Stimulated activated naive B cell treated with anti-CD40 and anti-IgM and Interleukin-4, amounts not matched to agents 10 μg/mL and 1 μg/mL and 100 μg/mL, for 72 hours (primary cell): ENCODE measurements at regions not wholly inside any gene's neighbourhood (a gene's known extent, or its start where the extent isn't known, plus 50 kb on each side); places are given as distances from the start of the nearest gene placed in this dataset.

Experiments
- ATAC-seq, 2 donors: fragments of 150-1000 bp; cut with Tn5 transposase; replicated peaks; 2 replicates each; pipeline ENCODE4 v1.10.0; 2021; ENCODE audit warnings: moderate library complexity in 1 of 2
- DNase-seq: peaks from one replicate; pipeline ENCODE4 v3.0.0; 2021
- H3K27ac Mint-ChIP-seq: one replicate; pipeline ENCODE4 v1.8.0; 2022; ENCODE audit warnings: mild to moderate bottlenecking, mixed read lengths
- H3K27me3 Mint-ChIP-seq, 2 donors: one replicate each; pipeline ENCODE4 v1.8.0; 2022; ENCODE audit warnings: mixed read lengths in 2 of 2
- H3K36me3 Mint-ChIP-seq, 2 donors: one replicate each; pipeline ENCODE4 v1.8.0; 2022; ENCODE audit warnings: mixed read lengths in 2 of 2, mild to moderate bottlenecking in 1 of 2
- H3K4me1 Mint-ChIP-seq, 2 donors: one replicate each; pipeline ENCODE4 v1.8.0; 2022; ENCODE audit warnings: mixed read lengths in 2 of 2, mild to moderate bottlenecking in 1 of 2
- H3K4me3 Mint-ChIP-seq, 2 donors: one replicate each; pipeline ENCODE4 v1.8.0; 2022; ENCODE audit warnings: mild to moderate bottlenecking in 2 of 2, mixed read lengths in 2 of 2, moderate library complexity in 1 of 2
- H3K9me3 Mint-ChIP-seq, 2 donors: one replicate each; pipeline ENCODE4 v1.8.0; 2022; ENCODE audit warnings: mixed read lengths in 2 of 2, mild to moderate bottlenecking in 1 of 2

DNA sequence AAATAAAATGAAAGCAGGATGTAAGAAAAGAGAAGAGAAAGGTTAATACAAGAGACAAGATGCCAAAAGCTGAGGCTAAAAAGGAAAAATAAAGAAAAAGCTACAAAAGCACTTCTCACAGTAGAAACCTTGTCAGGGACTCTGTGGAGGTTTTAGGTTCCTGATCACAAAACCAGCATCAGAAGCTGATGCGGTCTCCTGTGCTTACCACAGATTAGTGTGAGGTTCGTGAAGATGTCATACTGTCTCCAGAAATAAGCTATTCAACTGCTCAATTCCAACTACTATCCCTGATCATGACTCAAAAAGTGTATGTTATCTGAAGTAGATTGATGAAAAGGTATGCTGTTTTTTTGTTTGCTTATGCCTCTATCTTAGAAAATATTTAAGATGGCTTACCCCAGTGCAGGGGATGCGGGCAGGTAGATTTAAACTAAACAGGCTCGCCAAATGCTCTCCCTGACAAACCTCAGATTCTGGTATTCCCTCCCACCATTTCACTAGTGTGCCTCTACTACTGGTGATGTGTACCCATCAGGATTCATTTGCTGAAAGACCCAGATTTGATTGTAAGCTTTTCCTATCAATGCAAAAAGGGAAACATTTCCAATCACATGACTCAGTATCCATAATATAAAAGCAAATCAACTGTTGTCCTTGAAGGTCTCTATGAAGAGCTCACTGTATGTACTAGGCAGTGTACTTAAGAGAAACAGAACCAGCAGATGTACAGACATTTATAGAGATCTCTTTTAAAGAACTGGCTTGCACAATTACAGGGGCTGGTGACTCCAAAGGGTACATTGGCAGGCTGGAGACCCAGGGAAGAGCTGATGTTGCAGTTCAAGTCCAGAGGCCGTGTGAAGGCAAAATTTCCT lies 169.5 kb upstream of the FOXN3 start:
- DNase-seq (no peak), ATAC-seq (no peak)
- H3K9me3 Mint-ChIP-seq: peaks cover 2 to 10% of the 10 kb centered on the region in 2 donors
- H3K27me3 Mint-ChIP-seq: no peaks in the 10 kb centered on the region
- no peak overlapping the region for H3K4me3 Mint-ChIP-seq
- H3K27ac Mint-ChIP-seq: peak overlapping the region; percentile 11
- H3K4me1 Mint-ChIP-seq: peaks cover 43 to 74% of the 10 kb centered on the region in 2 donors
- H3K36me3 Mint-ChIP-seq: peaks cover 34 to 61% of the 10 kb centered on the region in 2 donors

DNA sequence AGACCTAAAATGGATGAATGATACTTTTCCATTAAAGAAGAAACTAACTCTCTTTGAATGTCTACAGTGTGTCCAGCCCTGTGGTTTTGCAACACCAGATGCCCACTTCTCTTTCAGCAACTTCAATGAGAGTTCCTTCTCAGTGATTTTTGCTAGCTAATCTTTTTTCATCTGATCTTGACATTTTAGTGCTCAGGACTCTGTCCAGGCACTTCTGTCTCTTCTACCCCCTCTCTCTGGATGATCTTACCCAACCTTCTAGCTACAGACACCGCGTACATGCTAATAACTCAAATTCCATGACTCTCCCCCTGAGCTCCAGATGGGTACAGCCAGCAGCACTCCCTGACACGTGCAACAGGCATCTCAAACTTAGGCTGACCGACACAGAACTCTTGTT lies 161.1 kb upstream of the FOXN3 start:
- DNase-seq (no peak), ATAC-seq (no peak)
- Mint-ChIP-seq H3K4me1 (peaks cover 17 to 35% of the 10 kb centered on the region in 2 donors), H3K36me3 (peaks cover 38 to 47% of the 10 kb centered on the region in 2 donors), H3K9me3 (peaks cover 0 to 1% of the 10 kb centered on the region in 2 donors), H3K4me3 (no peak overlapping the region), H3K27ac (no peak overlapping the region), H3K27me3 (no peaks in the 10 kb centered on the region)

GRCh38 chr14:89576960-89577359 lies 159.9 kb upstream of the FOXN3 start:
- DNase-seq (no peak), ATAC-seq (no peak)
- H3K4me1 Mint-ChIP-seq: peaks cover 22 to 45% of the 10 kb centered on the region in 2 donors
- H3K4me3 Mint-ChIP-seq: no peak overlapping the region
- peaks cover 34 to 43% of the 10 kb centered on the region in 2 donors for H3K36me3 Mint-ChIP-seq
- H3K27me3 Mint-ChIP-seq: no peaks in the 10 kb centered on the region
- peaks cover 0 to 1% of the 10 kb centered on the region in 2 donors for H3K9me3 Mint-ChIP-seq
- H3K27ac Mint-ChIP-seq: no peak overlapping the region

DNA sequence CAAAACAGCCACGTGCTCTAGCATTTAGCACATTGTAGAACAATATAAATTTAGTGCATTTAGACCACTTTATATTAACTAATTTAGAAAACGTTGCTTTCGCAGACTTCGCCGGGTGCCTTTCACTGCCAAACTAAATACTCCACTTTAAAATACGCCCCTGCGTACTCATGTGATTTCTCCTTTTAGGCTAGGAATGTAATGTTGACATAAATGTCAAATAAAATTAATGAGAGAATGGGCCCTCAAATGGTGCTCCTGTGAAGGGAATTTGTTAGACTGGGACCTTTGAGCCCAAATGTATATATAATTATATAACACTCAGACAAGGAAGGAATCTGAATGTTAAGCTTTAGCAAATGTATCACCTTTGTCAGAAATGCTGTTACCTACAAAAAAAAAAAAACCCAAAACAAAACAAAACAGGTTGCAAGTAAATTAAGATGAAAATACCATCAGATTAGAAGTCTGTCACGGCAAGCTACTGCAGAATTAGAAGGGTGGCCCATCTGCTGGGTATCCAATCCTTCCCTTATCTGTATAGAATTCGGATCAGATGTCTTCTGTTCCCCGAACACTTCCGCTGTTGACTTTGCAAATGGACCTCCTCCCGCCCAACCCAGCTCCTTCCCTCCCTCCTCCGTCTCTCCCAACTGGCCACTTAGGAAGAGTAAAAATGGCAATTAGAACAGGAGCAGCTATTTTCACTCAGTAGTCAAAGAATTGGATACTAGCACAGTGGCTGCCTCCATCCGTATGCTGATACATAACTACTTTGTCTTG lies 159.3 kb upstream of the FOXN3 start:
- Mint-ChIP-seq H3K27me3 (no peaks in the 10 kb centered on the region), H3K4me1 (peaks cover 22 to 47% of the 10 kb centered on the region in 2 donors), H3K4me3 (no peak overlapping the region), H3K27ac (no peak overlapping the region), H3K36me3 (peaks cover 33 to 36% of the 10 kb centered on the region in 2 donors), H3K9me3 (peaks cover 0 to 1% of the 10 kb centered on the region in 2 donors)
- DNase-seq (no peak), ATAC-seq (no peak)

DNA sequence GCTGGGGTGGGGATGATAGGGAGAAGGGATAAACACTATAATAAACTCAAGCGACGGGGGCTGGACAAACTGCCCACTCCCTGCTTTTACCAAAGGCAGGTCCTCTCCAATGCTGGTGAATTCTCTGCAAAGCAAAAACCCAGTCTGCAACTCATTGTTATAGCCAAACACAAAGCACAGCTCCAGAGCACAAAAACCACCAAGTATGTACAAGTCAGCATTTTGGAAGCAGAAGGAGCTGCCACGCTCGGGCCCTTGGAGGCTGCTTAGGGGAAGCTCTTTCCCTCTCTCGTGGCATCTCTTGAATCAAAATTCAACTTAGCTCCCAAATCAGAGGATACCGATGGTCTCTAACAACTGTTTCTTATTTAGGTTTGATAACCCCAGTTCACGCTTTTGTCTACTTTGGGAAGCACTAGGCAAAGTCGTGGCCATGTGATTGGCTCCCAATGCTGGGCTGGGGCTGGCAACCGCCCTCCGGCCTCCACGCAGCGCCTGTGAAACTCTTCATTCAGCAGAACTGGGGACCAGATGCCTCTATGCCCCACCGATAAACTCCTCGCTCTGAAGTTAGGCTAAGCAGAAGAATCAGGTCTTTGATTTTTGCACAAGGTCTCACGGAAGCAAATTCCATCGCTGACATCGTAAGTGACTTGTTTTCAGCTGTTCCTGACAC lies 158.5 kb upstream of the FOXN3 start:
- no peak overlapping the region for H3K27ac Mint-ChIP-seq
- H3K4me1 Mint-ChIP-seq: peaks cover 22 to 50% of the 10 kb centered on the region in 2 donors

DNA sequence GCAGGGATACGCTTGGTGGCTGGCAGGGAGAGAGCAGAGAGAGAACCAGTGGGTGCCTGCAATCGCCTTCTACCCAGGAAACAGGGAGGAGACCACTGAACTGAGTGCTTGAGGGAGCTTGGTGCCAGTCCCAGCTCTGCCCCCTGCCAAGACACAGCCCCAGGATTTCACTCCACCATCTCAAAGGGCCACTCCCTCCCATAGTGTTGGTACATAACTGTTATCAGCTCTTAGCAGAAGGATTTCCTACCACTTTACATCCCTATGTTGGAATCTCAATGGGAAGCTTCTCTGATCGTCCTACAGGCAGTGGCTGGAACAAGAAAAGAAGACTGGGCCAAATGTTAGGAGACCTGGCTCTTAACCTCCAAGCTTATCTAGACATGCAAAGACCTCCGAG lies 157.4 kb upstream of the FOXN3 start:
- Mint-ChIP-seq H3K9me3 (no peaks in the 10 kb centered on the region), H3K36me3 (peaks cover 21 to 26% of the 10 kb centered on the region in 2 donors), H3K27ac (no peak overlapping the region), H3K27me3 (no peaks in the 10 kb centered on the region), H3K4me1 (peaks cover 25 to 54% of the 10 kb centered on the region in 2 donors), H3K4me3 (no peak overlapping the region)
- ATAC-seq (no peak), DNase-seq (no peak)

More for the DNA sequence above, 158.5 kb upstream of the FOXN3 start:
- DNase-seq (no peak), ATAC-seq (no peak)
- H3K4me3 Mint-ChIP-seq: no peak overlapping the region
- H3K27me3 Mint-ChIP-seq: no peaks in the 10 kb centered on the region
- peaks cover 0 to 1% of the 10 kb centered on the region in 2 donors for H3K9me3 Mint-ChIP-seq
- H3K36me3 Mint-ChIP-seq: peaks cover 27 to 28% of the 10 kb centered on the region in 2 donors

GRCh38 chr14:89573399-89573657 lies 156.3 kb upstream of the FOXN3 start:
- Mint-ChIP-seq H3K27ac (no peak overlapping the region), H3K9me3 (no peaks in the 10 kb centered on the region), H3K4me3 (no peak overlapping the region), H3K36me3 (peaks cover 15 to 24% of the 10 kb centered on the region in 2 donors), H3K27me3 (no peaks in the 10 kb centered on the region), H3K4me1 (peaks cover 25 to 57% of the 10 kb centered on the region in 2 donors)
- DNase-seq: no peak
- ATAC-seq: no peak

DNA sequence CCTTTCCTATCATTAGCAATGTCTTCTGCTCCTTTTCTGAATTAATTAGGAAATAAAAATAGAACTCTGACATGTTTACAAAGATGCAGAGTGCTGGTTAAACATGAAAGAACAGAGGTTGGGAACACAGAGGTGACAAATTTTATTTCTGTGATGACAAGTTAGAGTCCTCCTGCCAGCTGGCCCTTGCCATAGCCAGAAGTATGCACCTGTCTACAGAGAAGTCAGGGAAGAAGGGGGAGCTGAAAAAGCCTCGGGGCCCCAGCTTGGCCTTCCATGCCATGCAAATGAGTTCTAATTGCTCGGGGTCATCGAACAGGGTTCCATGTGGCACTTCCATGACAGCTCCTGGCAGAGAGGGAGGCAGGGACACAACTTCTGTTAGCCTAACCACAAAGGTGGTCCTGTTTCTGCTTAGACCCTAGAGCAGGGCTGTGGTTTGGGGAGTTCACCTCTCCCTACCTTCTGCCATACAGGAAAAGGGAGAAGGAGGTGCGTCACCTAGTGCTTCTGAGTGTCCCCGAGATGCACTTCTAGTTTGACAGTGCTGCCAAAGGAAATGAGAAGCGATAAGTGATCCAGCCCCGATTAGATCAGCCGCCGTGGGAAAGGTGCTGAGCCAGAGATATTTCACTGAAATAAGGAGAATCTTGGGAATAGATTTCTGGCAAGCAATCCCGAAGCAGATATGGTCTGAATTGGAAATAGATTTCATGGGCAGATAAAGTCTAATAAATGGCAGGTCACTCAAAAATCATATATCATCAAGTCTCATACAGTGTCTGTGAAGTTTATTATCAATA lies 155.8 kb upstream of the FOXN3 start:
- Mint-ChIP-seq H3K4me3 (no peak overlapping the region), H3K27ac (no peak overlapping the region), H3K27me3 (no peaks in the 10 kb centered on the region), H3K36me3 (peaks cover 14 to 27% of the 10 kb centered on the region in 2 donors), H3K4me1 (peaks cover 28 to 58% of the 10 kb centered on the region in 2 donors), H3K9me3 (no peaks in the 10 kb centered on the region)
- DNase-seq (no peak), ATAC-seq (no peak)

DNA sequence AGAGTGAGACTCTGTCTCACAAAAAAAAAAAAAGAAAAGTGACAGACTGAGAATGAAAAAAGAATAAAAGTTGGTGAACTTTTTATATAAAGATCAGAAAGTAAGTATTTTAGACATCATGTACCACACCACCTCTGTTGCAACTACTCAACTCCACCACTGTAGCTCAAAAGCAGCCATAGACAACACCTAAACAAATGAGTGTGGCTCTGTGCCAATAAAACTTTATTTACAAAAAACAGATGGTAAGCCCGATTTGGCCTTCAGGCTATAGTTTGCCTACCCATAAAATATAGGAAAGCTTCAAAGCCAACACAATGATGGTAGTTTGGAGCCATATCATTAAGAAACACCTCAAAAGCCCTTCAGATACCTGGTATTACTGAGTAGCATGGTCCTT lies 154.5 kb upstream of the FOXN3 start:
- Mint-ChIP-seq H3K4me1 (peaks cover 33 to 68% of the 10 kb centered on the region in 2 donors), H3K4me3 (no peak overlapping the region), H3K36me3 (peaks cover 14 to 23% of the 10 kb centered on the region in 2 donors), H3K27ac (no peak overlapping the region), H3K9me3 (no peaks in the 10 kb centered on the region), H3K27me3 (no peaks in the 10 kb centered on the region)
- no peak for ATAC-seq
- DNase-seq: no peak

- Mint-ChIP-seq H3K9me3 (peaks cover 1 to 4% of the 10 kb centered on the region in 2 donors), H3K36me3 (peaks cover 14 to 38% of the 10 kb centered on the region in 2 donors), H3K27ac (peak overlapping the region; percentile 73), H3K4me3 (no peak overlapping the region), H3K27me3 (no peaks in the 10 kb centered on the region), H3K4me1 (peaks cover 39 to 70% of the 10 kb centered on the region in 2 donors)
- ATAC-seq: peak in 1 of 2 donors; percentile 22
- DNase-seq: no peak
These were observed 149.8 kb upstream of the FOXN3 start for GRCh38 chr14:89566644-89567415.

- Mint-ChIP-seq H3K27ac (no peak overlapping the region), H3K4me1 (peaks cover 39 to 66% of the 10 kb centered on the region in 2 donors), H3K27me3 (no peaks in the 10 kb centered on the region), H3K9me3 (peaks cover 3 to 4% of the 10 kb centered on the region in 2 donors), H3K4me3 (no peak overlapping the region), H3K36me3 (peaks cover 17 to 44% of the 10 kb centered on the region in 2 donors)
- DNase-seq: no peak
- ATAC-seq: no peak
These were observed 149.1 kb upstream of the FOXN3 start for GRCh38 chr14:89566180-89566579.

DNA sequence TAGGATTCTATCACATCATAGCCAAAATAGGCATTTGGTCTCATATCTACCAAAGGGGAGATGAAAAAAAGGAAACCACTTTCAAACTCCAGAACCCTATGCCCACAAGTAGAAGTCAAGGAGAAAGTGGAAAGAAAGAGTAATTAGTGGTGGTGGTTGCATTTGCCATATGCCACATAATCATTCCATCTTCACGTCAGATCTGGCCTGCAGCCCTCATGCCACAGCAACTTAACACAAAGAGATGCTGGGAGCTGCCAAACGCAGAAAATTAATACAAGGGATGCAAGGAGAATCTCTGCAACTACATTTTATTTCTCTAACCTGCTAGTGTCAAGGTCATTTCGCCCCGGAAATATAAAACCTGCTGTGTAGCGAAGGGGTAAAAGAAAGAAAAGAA lies 148.6 kb upstream of the FOXN3 start:
- DNase-seq (no peak), ATAC-seq (no peak)
- Mint-ChIP-seq H3K27ac (no peak overlapping the region), H3K4me1 (peaks cover 39 to 64% of the 10 kb centered on the region in 2 donors), H3K4me3 (no peak overlapping the region), H3K9me3 (peaks cover 3 to 4% of the 10 kb centered on the region in 2 donors), H3K36me3 (peaks cover 22 to 49% of the 10 kb centered on the region in 2 donors), H3K27me3 (no peaks in the 10 kb centered on the region)

DNA sequence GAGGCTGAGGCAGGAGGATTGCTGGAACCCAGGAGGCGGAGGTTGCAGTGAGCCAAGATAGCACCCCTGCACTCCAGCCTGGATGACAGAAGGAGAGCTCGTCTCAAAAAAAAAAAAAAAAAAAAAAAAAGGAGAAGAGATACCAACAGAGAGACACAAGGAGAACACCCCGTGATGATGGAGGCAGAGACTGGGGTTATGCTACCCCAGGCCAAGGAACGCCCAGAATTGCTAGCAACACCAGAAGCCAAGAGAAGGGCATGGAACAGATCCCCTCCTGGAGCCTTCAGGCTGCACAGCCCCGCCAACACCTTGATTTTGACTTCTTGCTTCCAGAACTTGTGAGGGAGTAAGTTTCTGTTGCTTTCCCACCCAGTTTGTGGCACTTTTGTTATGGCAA lies 148.0 kb upstream of the FOXN3 start:
- ATAC-seq (no peak), DNase-seq (no peak)
- peaks cover 3 to 4% of the 10 kb centered on the region in 2 donors for H3K9me3 Mint-ChIP-seq
- H3K4me3 Mint-ChIP-seq: no peak overlapping the region
- no peaks in the 10 kb centered on the region for H3K27me3 Mint-ChIP-seq
- H3K27ac Mint-ChIP-seq: no peak overlapping the region
- H3K36me3 Mint-ChIP-seq: peaks cover 25 to 48% of the 10 kb centered on the region in 2 donors
- H3K4me1 Mint-ChIP-seq: peaks cover 38 to 64% of the 10 kb centered on the region in 2 donors
